Fibroblast of mammary gland (primary cell): ENCODE measurements at regions not wholly inside any gene's neighbourhood (a gene's known extent, or its start where the extent isn't known, plus 50 kb on each side); places are given as distances from the start of the nearest gene placed in this dataset.

ENCODE experiments used
- DNase-seq: peaks from one replicate; pipeline ENCODE4 v3.0.0-alpha.2; 2010; ENCODE audit warnings: low read depth
- H3K4me3 ChIP-seq: 2 replicates; pipeline ENCODE4 v1.5.1; 2011; ENCODE audit warnings: low read depth, mild to moderate bottlenecking, low read length, moderate library complexity; ENCODE audit not compliant: control insufficient read depth
- CTCF ChIP-seq: conservative IDR thresholded peaks from 2 replicates; pipeline ENCODE4 v1.5.1; 2011; ENCODE audit warnings: low read depth, low read length, inconsistent platforms; ENCODE audit not compliant: control insufficient read depth, insufficient read depth

DNA sequence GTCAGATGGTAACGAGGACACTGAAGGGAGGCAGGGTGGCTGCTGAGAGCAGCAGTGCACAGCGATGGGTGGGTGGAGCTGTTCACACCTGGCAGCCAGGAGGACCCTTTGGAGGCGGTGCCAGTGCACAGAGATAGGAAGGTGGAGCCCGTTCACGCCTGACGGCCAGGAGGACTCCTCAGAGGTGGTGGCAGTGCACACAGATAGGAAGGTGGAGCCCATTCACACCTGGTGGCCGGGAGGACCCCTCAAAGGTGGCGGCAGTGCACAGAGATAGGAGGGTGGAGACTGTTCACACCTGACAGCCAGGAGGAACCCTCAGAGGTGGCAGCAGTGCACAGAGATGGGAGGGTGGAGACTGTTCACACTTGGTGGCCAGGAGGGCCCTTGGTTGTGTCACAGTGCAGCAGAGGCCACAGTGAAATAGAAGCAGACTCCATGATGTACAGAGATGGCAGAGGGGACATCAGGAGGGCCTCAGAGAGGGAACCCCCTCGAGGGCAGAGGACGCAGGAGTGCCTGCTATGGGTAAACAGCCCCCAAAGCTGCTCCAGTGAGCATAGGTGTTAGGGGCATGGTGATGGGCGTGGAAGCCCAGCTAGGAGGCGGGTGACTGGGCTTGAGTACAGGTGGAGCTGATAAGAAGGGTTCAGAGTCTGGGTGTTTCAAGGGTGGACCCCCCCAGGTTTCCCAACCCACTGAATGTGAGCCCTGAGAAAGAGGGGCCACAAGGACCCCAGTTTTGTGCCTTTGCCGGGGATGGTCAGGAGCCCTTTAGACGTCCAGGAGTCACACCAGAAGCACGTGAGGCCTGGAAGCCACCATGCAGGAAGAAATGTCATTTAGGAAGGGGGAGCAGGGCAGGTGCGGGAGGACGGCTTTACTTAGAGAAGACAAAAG is 566.7 kb downstream of the BRD1 start:
- TF ChIP-seq CTCF, result no peak
- H3K4me3 ChIP-seq, result no peak overlapping the region
- no peak for DNase-seq

DNA sequence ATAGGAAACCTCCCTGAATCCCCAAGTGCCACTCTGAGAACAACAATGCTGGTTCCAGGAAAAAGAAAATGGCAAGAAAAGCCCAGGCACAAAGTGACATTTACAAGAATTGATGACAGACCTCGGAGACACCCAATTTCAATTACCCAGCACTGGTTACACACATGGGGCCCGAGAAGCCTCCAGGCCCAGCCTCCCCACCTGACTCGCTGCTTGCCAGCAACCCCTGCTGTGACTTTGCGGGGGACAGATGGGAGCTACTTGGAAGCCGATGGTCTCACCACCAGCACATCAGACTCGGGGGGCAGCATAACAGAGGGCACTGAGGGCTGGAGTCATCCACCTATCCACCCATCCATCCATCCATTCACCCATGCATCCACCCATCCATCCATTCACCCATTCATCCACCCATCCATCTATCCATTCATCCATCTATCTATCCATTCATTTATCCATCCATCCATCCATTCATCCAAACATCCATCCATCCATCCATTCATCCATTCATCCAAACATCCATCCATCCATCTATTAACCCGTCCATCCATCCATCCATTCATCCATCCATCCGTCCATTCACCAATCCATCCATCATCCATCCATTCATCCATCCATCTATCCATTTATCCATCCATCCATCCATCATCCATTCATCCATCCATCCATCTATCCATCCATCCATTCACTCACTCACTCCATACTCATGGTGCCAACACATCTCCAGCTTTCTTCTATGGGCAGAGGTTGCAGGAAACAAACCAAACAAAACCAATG is 567.6 kb downstream of the BRD1 start:
- H3K4me3 ChIP-seq, result no peak overlapping the region
- DNase-seq, result no peak
- TF ChIP-seq CTCF, result no peak

DNA sequence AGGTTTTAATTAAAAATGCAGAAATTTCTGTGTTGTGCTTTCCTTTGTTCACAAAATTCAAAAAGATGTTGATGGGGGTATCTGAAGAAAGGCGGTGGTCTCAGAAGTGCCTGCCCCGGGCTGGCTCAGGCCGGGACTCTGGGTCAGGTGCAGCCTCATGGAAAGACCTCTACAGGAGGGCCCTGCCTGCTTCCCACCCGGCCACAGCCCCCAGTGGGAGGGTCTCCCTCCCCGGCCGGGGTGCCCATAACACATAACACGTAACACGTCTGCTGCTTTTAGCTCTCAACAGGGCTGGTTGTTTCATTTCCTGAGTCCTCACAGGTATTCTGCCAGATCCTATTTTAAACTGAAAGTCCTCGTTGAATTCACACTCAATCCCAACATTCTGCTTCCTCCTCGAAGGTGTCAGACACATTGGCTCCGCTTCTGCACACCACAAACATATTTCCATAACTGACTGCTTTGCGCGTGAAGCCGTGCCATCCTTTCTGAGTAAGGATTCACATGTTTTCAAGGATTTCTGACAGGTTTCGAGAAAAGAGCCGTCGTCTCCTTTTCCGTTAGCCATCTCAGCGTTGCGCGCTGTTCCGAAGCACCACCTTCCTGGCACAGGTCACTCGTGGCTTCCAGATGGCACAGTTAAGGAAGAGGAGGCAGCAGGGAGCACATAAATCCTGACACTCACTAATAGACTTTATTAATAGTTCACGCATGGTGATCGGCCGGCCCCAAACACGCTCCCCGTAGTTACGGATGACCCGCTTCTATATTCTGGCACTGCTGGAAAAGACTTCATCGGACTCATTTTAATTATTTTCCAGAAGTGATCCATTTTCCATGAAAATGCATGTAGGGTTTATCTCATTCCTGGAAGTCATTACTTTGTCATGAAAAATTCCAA is 569.3 kb downstream of the BRD1 start:
- DNase-seq, result no peak
- no peak overlapping the region for H3K4me3 ChIP-seq
- TF ChIP-seq CTCF, result no peak

DNA sequence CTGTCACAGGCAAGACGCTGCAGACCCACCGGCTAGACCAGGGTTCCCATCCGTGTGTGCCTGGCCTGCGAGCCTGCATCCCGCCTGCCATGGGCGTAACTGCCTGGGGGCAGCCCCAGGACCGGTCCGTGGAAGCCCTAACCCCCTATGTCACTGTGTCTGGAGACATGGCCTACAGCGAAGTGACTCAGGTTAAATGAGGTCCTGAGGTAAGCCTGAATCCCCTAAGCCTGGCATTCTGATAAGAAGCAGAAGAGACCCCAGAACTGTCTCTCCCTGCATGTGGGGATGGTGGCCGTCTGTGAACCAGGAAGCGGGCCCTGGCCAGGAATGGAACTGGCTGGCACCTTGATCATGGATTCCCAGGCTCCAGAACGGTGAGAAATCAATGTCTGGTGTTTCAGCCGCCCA is 570.1 kb downstream of the BRD1 start:
- DNase-seq, result no peak
- TF ChIP-seq CTCF, result no peak
- H3K4me3 ChIP-seq, result no peak overlapping the region

- TF ChIP-seq CTCF, result no peak
- no peak for DNase-seq
- H3K4me3 ChIP-seq, result no peak overlapping the region
Measured at GRCh38 chr22:49255741-49256318, 571.8 kb downstream of the BRD1 start.

DNA sequence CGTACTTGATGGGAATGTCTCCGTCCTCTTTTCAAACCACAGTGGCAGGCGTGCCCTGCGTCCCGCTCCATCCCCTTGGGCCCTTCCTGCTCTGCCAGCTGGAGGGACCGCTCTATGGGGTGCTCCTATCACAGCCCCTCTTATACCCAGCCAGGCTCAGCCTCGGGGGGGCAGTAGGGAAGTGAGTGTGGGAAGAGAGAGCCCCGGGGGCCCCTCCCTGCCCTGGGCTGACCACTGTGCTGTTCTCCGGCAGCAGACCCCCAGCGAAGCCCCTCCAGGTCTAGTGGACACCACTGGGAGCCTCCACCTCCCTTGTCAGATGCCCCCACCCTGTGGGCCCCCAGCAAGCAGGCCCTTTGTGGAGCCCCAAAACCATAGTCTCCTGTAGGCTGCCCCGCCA is 572.5 kb downstream of the BRD1 start:
- no peak for TF ChIP-seq CTCF
- no peak overlapping the region for H3K4me3 ChIP-seq
- no peak for DNase-seq
